ENCODE measurements at regions not wholly inside any gene's neighbourhood (a gene's known extent, or its start where the extent isn't known, plus 50 kb on each side); places are given as distances from the start of the nearest gene placed in this dataset.
A peak's percentile ranks its signal among the peaks of the same experiment; 100 is the strongest.

GRCh38 chr4:14925471-14925870 lies 76.8 kb upstream of the CPEB2 start:
- TF ChIP-seq CTCF (IDR thresholded peaks at IDR 0.05; ENCODE audit: extremely low read depth, missing control alignments), result no peak
- no peak for DNase-seq (ENCODE audit: low spot score)

- no peak for DNase-seq (ENCODE audit: low spot score)
- TF ChIP-seq CTCF (IDR thresholded peaks at IDR 0.05; ENCODE audit: extremely low read depth, missing control alignments), result no peak
Observed at GRCh38 chr4:14926368-14926767, 75.9 kb upstream of the CPEB2 start.

GRCh38 chr4:14928035-14928434 lies 74.2 kb upstream of the CPEB2 start:
- no peak for TF ChIP-seq CTCF (IDR thresholded peaks at IDR 0.05; ENCODE audit: extremely low read depth, missing control alignments)

GRCh38 chr4:14929669-14930068 lies 72.6 kb upstream of the CPEB2 start:
- TF ChIP-seq CTCF (IDR thresholded peaks at IDR 0.05; ENCODE audit: extremely low read depth, missing control alignments), result no peak
- no peak for DNase-seq (ENCODE audit: low spot score)

More at GRCh38 chr4:14928035-14928434, 74.2 kb upstream of the CPEB2 start:
- no peak for DNase-seq (ENCODE audit: low spot score)

- no peak for DNase-seq (ENCODE audit: low spot score)
- no peak for TF ChIP-seq CTCF (IDR thresholded peaks at IDR 0.05; ENCODE audit: extremely low read depth, missing control alignments)
Observed at GRCh38 chr4:14934704-14935390, 67.4 kb upstream of the CPEB2 start.

GRCh38 chr4:14943749-14944148 lies 58.5 kb upstream of the CPEB2 start:
- no peak for TF ChIP-seq CTCF (IDR thresholded peaks at IDR 0.05; ENCODE audit: extremely low read depth, missing control alignments)
- DNase-seq (ENCODE audit: low spot score), result no peak

- peak; percentile 4 for DNase-seq (ENCODE audit: low spot score)
- no peak for TF ChIP-seq CTCF (IDR thresholded peaks at IDR 0.05; ENCODE audit: extremely low read depth, missing control alignments)
Observed at GRCh38 chr4:14952352-14952751, 49.9 kb upstream of the CPEB2 start.

Data from GM20000 (cell line).